ENCODE measurements at regions not wholly inside any gene's neighbourhood (a gene's known extent, or its start where the extent isn't known, plus 50 kb on each side); places are given as distances from the start of the nearest gene placed in this dataset.

DNA sequence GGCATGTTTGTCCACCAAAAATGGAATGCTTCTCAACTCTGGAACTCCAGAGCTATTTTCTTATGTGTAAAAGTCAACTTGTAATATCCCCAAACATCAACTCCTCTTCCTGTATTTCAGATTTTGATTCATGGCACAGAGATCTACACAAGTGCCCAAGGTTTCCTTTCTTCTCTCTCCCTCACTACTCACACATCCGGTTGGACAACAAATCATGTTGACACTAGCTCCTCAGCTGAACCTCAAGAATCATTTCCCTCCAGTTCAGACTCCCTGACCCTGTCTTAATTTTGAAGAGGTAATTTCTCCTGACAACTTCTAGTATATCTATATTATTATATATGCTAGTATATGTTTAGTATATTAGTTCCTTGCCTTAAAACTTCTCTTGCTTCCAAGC lies 485.4 kb upstream of the CCDC196 start:
- TF ChIP-seq POLR2A (IDR thresholded peaks at IDR 0.05): no peak
- TF ChIP-seq, protein P1, sequence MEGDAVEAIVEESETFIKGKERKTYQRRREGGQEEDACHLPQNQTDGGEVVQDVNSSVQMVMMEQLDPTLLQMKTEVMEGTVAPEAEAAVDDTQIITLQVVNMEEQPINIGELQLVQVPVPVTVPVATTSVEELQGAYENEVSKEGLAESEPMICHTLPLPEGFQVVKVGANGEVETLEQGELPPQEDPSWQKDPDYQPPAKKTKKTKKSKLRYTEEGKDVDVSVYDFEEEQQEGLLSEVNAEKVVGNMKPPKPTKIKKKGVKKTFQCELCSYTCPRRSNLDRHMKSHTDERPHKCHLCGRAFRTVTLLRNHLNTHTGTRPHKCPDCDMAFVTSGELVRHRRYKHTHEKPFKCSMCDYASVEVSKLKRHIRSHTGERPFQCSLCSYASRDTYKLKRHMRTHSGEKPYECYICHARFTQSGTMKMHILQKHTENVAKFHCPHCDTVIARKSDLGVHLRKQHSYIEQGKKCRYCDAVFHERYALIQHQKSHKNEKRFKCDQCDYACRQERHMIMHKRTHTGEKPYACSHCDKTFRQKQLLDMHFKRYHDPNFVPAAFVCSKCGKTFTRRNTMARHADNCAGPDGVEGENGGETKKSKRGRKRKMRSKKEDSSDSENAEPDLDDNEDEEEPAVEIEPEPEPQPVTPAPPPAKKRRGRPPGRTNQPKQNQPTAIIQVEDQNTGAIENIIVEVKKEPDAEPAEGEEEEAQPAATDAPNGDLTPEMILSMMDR (IDR thresholded peaks at IDR 0.05): no peak

All from Peyer's patch (tissue), 4 donors.